ENCODE measurements at regions not wholly inside any gene's neighbourhood (a gene's known extent, or its start where the extent isn't known, plus 50 kb on each side); places are given as distances from the start of the nearest gene placed in this dataset.

DNA sequence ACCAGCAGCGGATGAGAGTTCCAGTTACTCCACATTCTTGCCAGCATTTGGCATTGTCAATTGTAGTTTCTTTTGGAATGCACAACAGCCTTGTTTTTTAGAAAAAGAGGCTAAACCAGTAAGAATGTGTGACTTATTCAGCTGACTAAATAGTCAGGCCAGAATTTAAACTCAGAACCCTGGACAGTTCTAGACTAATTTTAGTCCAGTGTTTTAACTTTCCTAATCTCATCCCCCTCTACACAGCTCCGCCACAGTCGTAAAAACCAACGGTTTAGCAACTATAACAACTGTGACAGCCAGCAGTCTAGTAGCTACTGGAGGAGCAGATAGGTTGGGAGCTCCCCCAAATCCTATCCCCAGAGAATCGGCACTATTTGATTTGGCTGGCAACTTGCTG, 103.7 kb downstream of the FOXD1 start:
- TF ChIP-seq, protein P1, sequence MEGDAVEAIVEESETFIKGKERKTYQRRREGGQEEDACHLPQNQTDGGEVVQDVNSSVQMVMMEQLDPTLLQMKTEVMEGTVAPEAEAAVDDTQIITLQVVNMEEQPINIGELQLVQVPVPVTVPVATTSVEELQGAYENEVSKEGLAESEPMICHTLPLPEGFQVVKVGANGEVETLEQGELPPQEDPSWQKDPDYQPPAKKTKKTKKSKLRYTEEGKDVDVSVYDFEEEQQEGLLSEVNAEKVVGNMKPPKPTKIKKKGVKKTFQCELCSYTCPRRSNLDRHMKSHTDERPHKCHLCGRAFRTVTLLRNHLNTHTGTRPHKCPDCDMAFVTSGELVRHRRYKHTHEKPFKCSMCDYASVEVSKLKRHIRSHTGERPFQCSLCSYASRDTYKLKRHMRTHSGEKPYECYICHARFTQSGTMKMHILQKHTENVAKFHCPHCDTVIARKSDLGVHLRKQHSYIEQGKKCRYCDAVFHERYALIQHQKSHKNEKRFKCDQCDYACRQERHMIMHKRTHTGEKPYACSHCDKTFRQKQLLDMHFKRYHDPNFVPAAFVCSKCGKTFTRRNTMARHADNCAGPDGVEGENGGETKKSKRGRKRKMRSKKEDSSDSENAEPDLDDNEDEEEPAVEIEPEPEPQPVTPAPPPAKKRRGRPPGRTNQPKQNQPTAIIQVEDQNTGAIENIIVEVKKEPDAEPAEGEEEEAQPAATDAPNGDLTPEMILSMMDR (IDR thresholded peaks at IDR 0.05): no peak
- H3K27ac ChIP-seq: no peak overlapping the region
- DNase-seq (ENCODE audit: low spot score): no peak
- no peak overlapping the region for H3K4me3 ChIP-seq

DNA sequence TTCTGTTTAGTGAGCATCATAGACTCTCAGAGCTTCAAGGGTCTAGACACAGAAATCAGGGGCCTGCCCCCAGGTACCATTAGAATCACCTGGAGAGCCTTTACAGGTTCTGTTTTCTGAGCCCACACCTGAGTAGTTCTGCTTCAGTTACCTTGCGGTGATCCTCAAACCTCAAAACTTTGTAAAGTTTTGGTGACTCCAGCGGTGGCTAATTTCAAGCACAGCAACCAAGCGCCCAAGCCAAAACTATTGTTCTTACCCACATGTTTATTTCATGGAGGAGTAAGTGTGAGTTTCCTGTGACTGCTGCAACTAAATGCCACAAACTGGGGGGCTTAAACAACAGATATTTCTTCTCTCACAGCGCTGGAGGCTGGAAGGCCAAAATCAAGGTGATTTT, 108.9 kb downstream of the FOXD1 start:
- Histone ChIP-seq H3K27ac (no peak overlapping the region), H3K4me3 (no peak overlapping the region)
- TF ChIP-seq, protein P1 (IDR thresholded peaks at IDR 0.05): no peak
- DNase-seq (ENCODE audit: low spot score): no peak

DNA sequence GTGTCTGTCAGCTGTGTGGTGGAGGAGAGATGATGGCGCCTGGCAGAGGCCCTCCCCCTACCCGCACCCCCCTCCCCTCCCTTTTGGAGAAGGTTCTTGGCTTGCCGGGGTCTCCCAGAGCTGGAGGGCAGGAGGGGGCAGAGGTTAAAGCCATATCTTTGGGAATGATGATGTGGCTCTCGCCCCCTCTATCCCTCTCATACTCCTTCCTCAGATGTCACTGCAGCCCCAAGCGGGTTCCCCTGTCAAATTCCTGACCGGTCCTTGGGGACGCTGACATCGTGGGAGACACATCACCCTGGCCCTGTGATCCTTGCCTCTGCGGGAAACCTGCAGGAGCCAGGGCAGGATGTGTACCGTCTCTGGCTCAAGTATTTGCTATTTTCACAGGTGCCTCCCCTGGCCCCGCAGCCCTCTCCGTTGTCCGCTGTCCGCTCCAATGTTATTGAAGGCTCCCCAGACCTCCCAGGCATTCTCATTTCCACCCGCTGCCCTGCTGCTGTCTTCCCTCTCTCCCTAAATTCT, 109.5 kb downstream of the FOXD1 start:
- TF ChIP-seq, protein P1 (IDR thresholded peaks at IDR 0.05): no peak
- no peak for DNase-seq (ENCODE audit: low spot score)
- Histone ChIP-seq H3K4me3 (no peak overlapping the region), H3K27ac (peak overlapping the region in 1 of 2 donors; percentile 40)

DNA sequence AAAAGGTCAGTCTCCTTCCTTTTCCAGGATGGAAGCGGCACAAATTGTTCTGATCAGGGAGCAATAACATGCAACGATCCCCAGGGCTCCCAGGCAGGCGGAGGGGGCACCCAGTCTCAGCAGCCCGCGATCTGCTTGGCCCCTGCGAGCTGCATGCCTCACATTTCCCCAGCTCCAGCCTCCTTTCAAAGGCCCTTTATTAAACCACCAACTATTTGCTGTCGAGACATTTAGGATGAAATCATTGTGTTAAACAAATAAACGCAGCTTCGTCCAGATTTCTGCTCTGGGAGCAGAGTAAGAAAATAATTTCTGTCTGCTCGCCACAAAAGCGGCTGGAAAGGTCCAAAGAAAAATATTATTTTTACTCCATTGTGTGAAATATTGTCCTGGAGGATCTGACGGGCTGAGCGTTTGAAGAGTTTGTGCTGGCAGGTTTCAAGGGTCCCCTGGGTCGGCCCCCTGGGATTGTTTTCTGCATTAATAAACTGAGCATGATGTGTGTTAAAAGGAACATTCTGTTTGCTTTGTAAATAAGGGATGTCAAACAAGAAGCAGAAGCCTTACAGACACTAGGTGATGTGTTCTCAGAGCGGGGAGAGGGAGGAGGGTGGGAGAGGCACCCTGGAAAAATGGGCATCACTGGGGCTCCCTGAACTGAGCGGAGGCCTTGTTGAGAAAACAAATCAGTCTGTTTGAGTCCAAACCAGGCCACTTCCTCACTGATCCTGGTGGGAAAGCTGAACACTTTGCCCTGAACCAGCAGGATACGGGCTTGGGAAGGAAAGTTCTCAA, 110.1 kb downstream of the FOXD1 start:
- TF ChIP-seq, protein P1 (IDR thresholded peaks at IDR 0.05): no peak
- no peak overlapping the region for H3K4me3 ChIP-seq
- H3K27ac ChIP-seq: peak overlapping the region in 1 of 2 donors; percentile 40
- DNase-seq (ENCODE audit: low spot score): no peak

DNA sequence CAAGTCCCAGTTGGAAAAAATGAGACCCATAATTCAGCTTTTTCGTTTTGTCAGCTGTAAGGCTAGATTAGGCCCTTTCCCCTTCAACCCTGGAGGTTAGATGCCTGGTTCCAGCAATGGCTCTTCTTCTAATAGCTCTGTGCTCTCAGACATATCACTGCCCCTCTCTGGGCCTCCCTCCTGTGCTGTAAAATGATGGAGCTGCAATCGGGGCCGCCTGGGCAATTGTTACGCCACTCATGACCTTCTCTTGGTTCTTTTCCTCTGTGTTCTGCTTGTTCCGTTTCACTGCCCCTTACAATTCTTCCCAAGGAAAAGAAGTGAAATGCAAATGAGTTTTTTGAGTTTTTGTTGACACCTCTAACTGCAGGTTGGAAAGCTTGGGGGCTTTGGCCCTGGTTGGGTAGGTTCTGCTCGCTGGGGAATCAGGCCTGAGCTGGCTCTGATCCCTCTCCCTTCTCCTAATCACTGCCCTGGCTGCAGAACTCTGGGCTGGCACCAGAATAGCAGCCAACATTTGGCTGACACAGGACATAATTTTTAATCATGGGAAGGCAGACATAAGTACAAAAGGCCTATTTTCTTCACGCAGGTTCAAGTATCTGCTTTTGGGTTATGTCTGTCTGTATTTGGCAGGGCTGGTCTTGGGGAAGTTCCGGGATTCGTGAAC, 110.9 kb downstream of the FOXD1 start:
- DNase-seq (ENCODE audit: low spot score): no peak
- TF ChIP-seq, protein P1 (IDR thresholded peaks at IDR 0.05): no peak
- Histone ChIP-seq H3K4me3 (no peak overlapping the region), H3K27ac (no peak overlapping the region)

DNA sequence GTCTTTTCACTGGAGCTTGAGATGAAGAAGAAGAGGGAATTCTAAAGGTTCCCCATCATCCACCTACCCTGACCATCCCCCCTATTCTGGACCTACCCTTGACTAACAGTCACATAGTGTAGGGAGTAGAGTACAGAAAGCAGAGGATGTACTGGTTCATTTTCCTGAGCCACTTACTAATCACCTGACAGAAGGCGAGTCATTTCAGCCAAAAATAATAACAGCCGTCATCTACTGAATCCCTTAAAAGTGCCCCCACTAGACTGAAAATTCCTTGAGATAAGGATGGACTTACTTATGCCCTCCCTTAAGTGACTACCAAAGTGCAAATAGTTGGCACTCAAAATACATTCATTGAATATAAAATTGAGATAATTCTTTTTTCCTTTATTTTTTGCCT, 112.2 kb downstream of the FOXD1 start:
- H3K27ac ChIP-seq: no peak overlapping the region
- TF ChIP-seq, protein P1 (IDR thresholded peaks at IDR 0.05): no peak
- DNase-seq (ENCODE audit: low spot score): no peak
- H3K4me3 ChIP-seq: no peak overlapping the region

Data from coronary artery (tissue), 2 donors.